Common myeloid progenitor, CD34-positive (primary cell): ENCODE measurements at regions not wholly inside any gene's neighbourhood (a gene's known extent, or its start where the extent isn't known, plus 50 kb on each side); places are given as distances from the start of the nearest gene placed in this dataset.

ENCODE experiments used
- CTCF ChIA-PET: fragments of 350-600 bp; sonication (Branson Sonifier 250); formaldehyde crosslinking; loops from one replicate; lab custom pipeline; 2021; ENCODE audit warnings: antibody characterized with exemption; lab: Charles Lee
- POLR2A ChIA-PET: fragments of 350-600 bp; sonication (Branson Sonifier 250); formaldehyde crosslinking; loops from one replicate; lab custom pipeline; 2021; ENCODE audit warnings: antibody characterized with exemption; lab: Charles Lee
- DNase-seq, 3 donors: peaks; one replicate each; pipeline versions ENCODE4 v3.0.0 to v3.0.0-alpha.2; 2013
- H3K27ac ChIP-seq, 2 experiments: 1 replicate in 1 of 2; 2 replicates in 1 of 2; pipeline ENCODE4 v1.7.0; 2013; ENCODE audit warnings: inconsistent platforms in 2 of 2, low read length in 2 of 2, mild to moderate bottlenecking in 2 of 2, low read depth in 1 of 2, moderate library complexity in 1 of 2; ENCODE audit not compliant: severe bottlenecking in 2 of 2, insufficient read depth in 1 of 2, poor library complexity in 1 of 2
- H3K27me3 ChIP-seq, 5 experiments: replicated peaks in 2 of 5; 1 replicate in 3 of 5; 2 replicates in 2 of 5; pipeline versions ENCODE4 v1.6.1 to v1.7.0; 2013; ENCODE audit warnings: low read length in 4 of 5, mild to moderate bottlenecking in 2 of 5, moderate library complexity in 2 of 5, inconsistent platforms in 1 of 5; ENCODE audit not compliant: insufficient read depth in 5 of 5, control insufficient read depth in 4 of 5
- H3K36me3 ChIP-seq, 4 experiments: 1 replicate in 2 of 4; 2 replicates in 2 of 4; pipeline versions ENCODE4 v1.6.1 to v1.7.0; 2013; ENCODE audit warnings: low read length in 3 of 4, control low read depth in 1 of 4, mild to moderate bottlenecking in 1 of 4; ENCODE audit not compliant: control insufficient read depth in 4 of 4, insufficient read depth in 4 of 4
- H3K4me1 ChIP-seq, 4 experiments: 1 replicate in 3 of 4; 2 replicates in 1 of 4; pipeline versions ENCODE4 v1.6.1 to v1.7.1; 2013; ENCODE audit warnings: low read length in 3 of 4, mild to moderate bottlenecking in 3 of 4, control low read depth in 1 of 4, inconsistent platforms in 1 of 4, moderate library complexity in 1 of 4; ENCODE audit not compliant: control insufficient read depth in 4 of 4, insufficient read depth in 4 of 4; ENCODE audit errors: control extremely low read depth in 1 of 4
- H3K4me3 ChIP-seq, 7 experiments: 1 replicate in 4 of 7; 2 replicates in 3 of 7; pipeline versions ENCODE4 v1.5.1 to v1.7.0; 2013; ENCODE audit warnings: mild to moderate bottlenecking in 7 of 7, low read length in 6 of 7, moderate library complexity in 6 of 7, inconsistent platforms in 2 of 7, low read depth in 2 of 7, control low read depth in 1 of 7; ENCODE audit not compliant: insufficient read depth in 4 of 7, control insufficient read depth in 1 of 7; ENCODE audit errors: extremely low read depth in 1 of 7
- H3K9me3 ChIP-seq, 5 experiments: 1 replicate in 4 of 5; 2 replicates in 1 of 5; pipeline versions ENCODE4 v1.6.1 to v1.7.1; 2013; ENCODE audit warnings: low read length in 4 of 5, mild to moderate bottlenecking in 2 of 5, inconsistent platforms in 1 of 5, low read depth in 1 of 5, moderate library complexity in 1 of 5; ENCODE audit not compliant: control insufficient read depth in 4 of 5, insufficient read depth in 2 of 5; ENCODE audit errors: control extremely low read depth in 1 of 5
- WGBS: methylation state at CpG from one replicate; pipeline ENCODE4 v1.1.5; 2013; ENCODE audit not compliant: insufficient coverage; 5-methylcytosine and 5-hydroxymethylcytosine counted together

- Histone ChIP-seq H3K4me1 (no peaks in the 10 kb centered on the region), H3K27me3 (no peaks in the 10 kb centered on the region), H3K4me3 (no peak overlapping the region), H3K9me3 (peaks cover 0 to 2% (median 0%) of the 10 kb centered on the region in 5 experiments), H3K36me3 (no peaks in the 10 kb centered on the region), H3K27ac (no peak overlapping the region)
- POLR2A ChIA-PET: no interaction called here
- CTCF ChIA-PET: no interaction called here
- no CpG with 5 or more reads among the region's 1 CpG for WGBS
- no peak for DNase-seq
Observed at GRCh38 chr7:80380957-80381356, 130.9 kb downstream of the GNAT3 start.

DNA sequence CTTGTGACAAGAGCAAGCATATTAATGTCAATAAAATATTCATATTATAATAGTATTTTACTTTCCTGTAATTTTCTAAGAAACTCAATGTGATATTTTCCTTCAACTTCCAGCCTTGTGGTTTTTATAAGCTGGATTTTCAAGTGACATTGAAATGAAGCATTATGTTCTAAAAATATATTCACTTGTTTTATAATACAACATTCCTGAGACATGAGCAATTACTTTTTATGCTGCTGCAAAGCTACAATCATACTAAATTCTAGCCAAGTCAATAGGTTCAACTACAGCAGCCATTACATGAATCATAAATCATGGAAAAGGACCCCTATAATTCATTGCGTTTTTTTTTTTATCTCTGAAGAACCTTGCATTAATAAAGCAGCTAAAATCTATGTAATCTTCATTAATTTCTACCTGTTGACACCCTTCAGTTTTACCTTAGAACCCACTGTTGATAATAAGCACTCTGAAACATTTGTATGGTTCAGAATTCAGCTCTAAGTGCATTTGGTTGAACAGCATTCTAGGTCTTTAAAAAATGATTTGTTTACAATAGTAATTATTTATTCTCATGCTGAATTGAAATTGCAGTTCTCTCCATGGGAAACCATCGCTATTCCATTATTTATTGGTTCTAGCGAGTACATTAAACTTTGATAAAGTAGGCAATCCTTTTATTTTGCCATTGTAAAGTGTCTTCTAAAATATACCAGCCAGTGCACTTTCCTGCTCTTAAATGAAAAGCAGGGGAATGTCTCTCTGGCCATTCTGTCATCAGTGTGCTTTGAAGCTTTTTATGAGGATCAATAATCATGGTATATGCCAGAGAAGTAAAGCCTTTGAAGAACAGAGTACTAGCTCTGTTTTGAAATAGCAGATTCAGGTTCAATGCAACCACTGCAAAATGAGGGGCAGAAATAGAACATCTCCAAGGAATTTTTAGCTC, 132.6 kb downstream of the GNAT3 start:
- CTCF ChIA-PET: interaction anchor here (0.9 kb wide), 1 partner anchor 49 kb away, joined by 3 read pairs; no protein-coding TSS in a partner anchor
- DNase-seq: no peak

DNA sequence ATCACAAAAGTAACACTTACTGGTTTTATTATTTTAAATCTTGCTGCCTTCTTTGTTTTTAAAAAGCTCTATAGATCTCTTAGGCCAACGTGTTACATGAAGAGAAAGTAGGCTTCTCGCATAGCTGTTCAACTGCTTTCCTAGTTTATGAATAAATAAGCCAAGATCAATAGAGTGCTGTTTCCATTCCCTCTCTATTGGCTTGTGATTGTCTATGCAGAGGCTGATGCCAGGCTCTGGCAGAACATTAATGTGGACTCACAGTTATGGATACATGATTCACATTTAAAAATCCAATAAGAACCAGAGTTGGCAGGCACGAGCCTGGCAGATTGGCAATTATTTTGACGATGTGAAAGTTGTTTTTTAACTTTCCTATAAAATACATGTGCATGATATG, 137.5 kb downstream of the GNAT3 start:
- DNase-seq: no peak
- CTCF ChIA-PET: interaction anchor here (0.9 kb wide), 1 partner anchor 17 kb away, joined by 3 read pairs; no protein-coding TSS in a partner anchor
- Histone ChIP-seq H3K4me3 (no peak overlapping the region), H3K27ac (no peak overlapping the region), H3K4me1 (no peaks in the 10 kb centered on the region), H3K36me3 (no peaks in the 10 kb centered on the region), H3K27me3 (no peaks in the 10 kb centered on the region), H3K9me3 (peaks cover 0 to 2% (median 0%) of the 10 kb centered on the region in 5 experiments)
- POLR2A ChIA-PET: no interaction called here
- 100% methylated on average over 1 of the region's 4 CpGs for WGBS

More for the DNA sequence above, 132.6 kb downstream of the GNAT3 start:
- POLR2A ChIA-PET: no interaction called here
- 95% methylated on average over 3 of the region's 3 CpGs for WGBS
- Histone ChIP-seq H3K27me3 (no peaks in the 10 kb centered on the region), H3K9me3 (peaks cover 0 to 2% (median 0%) of the 10 kb centered on the region in 5 experiments), H3K4me3 (no peak overlapping the region), H3K27ac (no peak overlapping the region), H3K4me1 (no peaks in the 10 kb centered on the region), H3K36me3 (no peaks in the 10 kb centered on the region)

DNA sequence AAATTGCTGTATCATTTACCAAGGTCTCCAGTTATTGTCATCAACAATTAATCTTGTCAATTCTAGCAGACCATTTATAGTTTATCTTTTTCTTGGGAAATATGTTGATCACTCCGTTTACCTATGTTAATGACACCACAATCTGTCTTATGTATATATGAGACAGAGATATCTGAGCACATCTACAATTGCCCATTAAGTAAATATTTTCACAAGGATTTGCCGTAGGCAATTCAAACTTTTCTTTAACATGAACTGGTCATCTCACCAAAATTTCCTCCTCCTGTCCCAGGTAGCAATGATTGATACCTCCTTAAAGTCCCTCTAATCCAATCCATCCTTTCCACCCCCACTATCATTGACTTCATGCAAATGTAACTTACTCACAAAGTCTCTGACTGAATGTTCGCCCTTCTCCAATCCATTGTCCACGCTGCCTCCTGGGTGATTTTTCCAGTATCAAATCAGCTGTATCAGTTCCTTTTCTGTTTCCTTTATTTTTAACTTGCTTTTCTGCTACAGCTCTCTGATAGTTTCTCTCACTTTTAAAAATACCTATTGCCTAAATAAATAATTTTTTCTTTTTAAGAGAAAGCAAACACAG, 138.3 kb downstream of the GNAT3 start:
- POLR2A ChIA-PET: no interaction called here
- WGBS: 100% methylated on average over 3 of the region's 4 CpGs
- no peaks in the 10 kb centered on the region for H3K4me1 ChIP-seq

DNA sequence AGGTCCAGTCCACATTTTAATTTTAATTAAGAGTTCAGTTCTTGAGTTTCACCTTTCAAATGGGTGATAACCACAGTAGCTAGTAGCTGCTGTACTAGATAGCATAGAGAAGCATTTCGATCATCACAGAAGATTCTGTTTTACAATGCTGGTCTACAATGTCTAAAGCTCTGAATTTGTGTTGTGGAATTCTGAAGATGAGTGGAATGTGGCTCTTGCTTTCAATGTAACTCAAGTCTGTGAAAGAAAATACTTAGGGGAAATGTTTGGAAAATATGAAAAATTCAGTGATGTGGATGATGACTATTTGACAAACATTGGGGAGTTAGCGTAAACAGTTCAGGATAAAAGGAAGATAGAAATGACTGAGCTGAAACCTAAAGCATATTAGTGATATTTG, 139.4 kb downstream of the GNAT3 start:
- ChIA-PET CTCF (no interaction called here), POLR2A (no interaction called here)
- Histone ChIP-seq H3K4me1 (no peaks in the 10 kb centered on the region), H3K36me3 (no peaks in the 10 kb centered on the region), H3K4me3 (no peak overlapping the region), H3K27ac (no peak overlapping the region), H3K27me3 (no peaks in the 10 kb centered on the region), H3K9me3 (peaks cover 0 to 2% (median 0%) of the 10 kb centered on the region in 5 experiments)
- no peak for DNase-seq
- 100% methylated on average over 2 of the region's 2 CpGs for WGBS

More for the DNA sequence above, 138.3 kb downstream of the GNAT3 start:
- Histone ChIP-seq H3K4me3 (no peak overlapping the region), H3K36me3 (no peaks in the 10 kb centered on the region), H3K9me3 (peaks cover 0 to 2% (median 0%) of the 10 kb centered on the region in 5 experiments), H3K27me3 (no peaks in the 10 kb centered on the region), H3K27ac (no peak overlapping the region)
- CTCF ChIA-PET: interaction anchor here (0.9 kb wide), 1 partner anchor 18 kb away, joined by 3 read pairs; no protein-coding TSS in a partner anchor
- no peak for DNase-seq

DNA sequence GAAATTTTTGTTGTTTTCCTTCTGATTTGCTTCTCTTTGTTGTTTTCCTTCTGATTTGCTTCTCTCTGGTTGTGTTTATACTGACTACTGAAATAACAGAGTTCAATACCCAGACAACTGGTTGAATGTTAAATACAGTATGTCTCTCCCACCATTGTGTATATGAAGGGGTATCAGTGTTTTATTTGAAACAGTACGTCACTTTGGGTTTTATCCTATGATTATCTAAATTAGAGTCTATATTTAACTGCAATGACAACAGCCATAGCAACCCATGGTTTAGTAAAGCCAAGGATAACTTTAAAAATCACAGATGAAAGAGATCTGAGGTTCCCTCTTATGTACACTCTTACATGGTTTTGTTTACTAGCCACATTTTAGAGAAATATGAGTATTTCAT, 141.3 kb downstream of the GNAT3 start:
- CTCF ChIA-PET: no interaction called here
- H3K36me3 ChIP-seq: no peaks in the 10 kb centered on the region
- H3K27ac ChIP-seq: no peak overlapping the region
- H3K4me1 ChIP-seq: no peaks in the 10 kb centered on the region
- no CpG with 5 or more reads among the region's 1 CpG for WGBS
- H3K9me3 ChIP-seq: peaks cover 0 to 1% (median 0%) of the 10 kb centered on the region in 5 experiments
- no peak for DNase-seq
- no peaks in the 10 kb centered on the region for H3K27me3 ChIP-seq
- no peak overlapping the region for H3K4me3 ChIP-seq
- POLR2A ChIA-PET: no interaction called here

DNA sequence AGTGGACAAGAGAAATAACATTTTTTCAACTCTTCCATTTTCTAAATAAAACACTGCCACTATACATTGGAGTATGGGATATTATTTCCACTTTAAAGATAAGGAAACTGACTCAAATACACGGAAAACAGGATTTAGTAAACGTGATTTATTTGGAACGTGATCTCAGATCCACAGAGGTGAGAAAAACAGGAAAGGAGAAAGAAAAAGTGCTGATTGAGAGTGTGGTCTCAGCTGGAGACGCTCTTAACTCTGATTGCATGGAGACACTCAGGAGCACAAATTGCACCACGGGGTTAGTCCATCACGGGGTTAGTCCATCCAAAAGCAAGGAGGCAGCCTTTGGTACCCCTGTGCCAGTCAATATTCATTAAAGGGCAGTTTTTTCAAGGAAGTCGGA, 142.5 kb downstream of the GNAT3 start:
- H3K9me3 ChIP-seq: peaks cover 0 to 5% (median 0%) of the 10 kb centered on the region in 5 experiments
- H3K4me1 ChIP-seq: no peaks in the 10 kb centered on the region
- H3K27me3 ChIP-seq: no peaks in the 10 kb centered on the region
- DNase-seq: no peak
- ChIA-PET POLR2A (no interaction called here), CTCF (no interaction called here)
- no peaks in the 10 kb centered on the region for H3K36me3 ChIP-seq
- no peak overlapping the region for H3K27ac ChIP-seq
- 94% methylated on average over 6 of the region's 7 CpGs for WGBS
- H3K4me3 ChIP-seq: no peak overlapping the region
